ENCODE measurements at regions not wholly inside any gene's neighbourhood (a gene's known extent, or its start where the extent isn't known, plus 50 kb on each side); places are given as distances from the start of the nearest gene placed in this dataset.

DNA sequence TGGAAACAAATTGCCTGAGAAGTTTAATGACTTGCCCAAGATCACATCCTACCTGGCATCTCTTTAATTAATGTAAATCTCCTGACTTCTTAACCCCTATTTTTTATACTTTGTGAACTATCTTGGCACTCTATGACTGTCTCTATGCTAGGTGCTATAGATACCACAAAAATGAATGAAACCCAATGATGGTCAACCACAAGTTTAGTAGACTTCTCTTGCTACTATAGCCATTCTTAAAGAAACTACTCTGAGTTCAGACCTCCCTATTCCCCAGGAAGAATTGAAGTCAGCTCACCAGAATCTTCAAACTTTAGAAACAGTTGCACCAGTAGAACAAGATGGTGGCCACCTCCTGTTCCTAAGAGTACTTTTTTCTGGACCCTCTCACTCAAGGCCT is 191.1 kb downstream of the RSL24D1 start:
- H3K4me3 ChIP-seq (ENCODE audit: low read depth, poor library complexity, severe bottlenecking) = no peak overlapping the region
- intact Hi-C loops (cut with DNase I; ENCODE audit: low total_unique reads) = no loop called here
- DNase-seq (ENCODE audit: low spot score in 2 of 2) = no peak
- TF ChIP-seq CTCF (IDR thresholded peaks at IDR 0.05) (no peak), POLR2A (IDR thresholded peaks at IDR 0.05) (no peak)

DNA sequence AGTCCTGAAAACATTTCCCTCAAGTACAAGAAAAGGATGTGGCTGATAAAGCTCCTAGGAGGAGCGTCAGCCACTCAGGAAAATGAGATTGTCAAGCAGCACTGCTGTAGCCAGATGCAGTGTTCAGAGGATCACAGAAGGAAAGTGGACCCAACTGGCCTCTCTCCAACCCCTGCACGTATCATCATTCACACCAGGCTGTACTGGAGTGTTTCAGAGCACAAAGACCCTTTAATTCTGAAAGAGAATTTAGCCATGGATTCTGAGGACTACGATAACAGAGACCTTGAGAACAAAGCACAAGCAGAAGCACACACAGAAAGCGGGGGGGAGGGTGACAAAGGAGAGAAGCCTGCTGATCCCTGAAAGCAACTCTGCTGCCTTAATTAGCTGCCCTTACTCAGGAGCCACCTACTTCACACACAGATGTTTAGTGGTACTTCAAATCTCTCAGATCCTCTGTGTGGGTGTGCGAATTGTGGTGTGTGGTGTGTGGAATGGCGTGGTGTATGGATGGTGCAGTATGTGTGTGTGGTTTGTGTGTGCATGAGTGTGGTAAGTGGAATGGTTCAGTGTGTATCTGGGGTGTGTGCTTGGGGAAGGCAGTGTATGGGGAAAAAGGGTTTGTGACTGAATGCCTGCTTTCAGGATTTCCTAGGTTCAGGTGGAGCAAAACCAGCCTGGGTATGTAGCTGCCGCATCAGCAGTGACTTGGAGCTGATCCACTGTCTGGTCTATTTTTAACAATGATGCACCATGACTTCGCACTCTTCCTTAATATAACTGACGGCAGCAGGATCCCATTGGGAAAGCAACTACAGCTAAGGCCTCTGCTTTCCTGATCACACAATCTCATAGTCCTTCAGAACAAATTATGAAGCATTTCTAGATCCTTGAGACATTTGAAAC is 192.5 kb downstream of the RSL24D1 start:
- intact Hi-C loops (cut with DNase I; ENCODE audit: low total_unique reads) = no loop called here
- DNase-seq (ENCODE audit: low spot score in 2 of 2) = no peak
- no peak for TF ChIP-seq POLR2A (IDR thresholded peaks at IDR 0.05)
- no peak for TF ChIP-seq CTCF (IDR thresholded peaks at IDR 0.05)
- no peak overlapping the region for H3K4me3 ChIP-seq (ENCODE audit: low read depth, poor library complexity, severe bottlenecking)
- WGBS, 2 donors = 59 to 66% methylated on average over 9 of the region's 9 CpGs

DNA sequence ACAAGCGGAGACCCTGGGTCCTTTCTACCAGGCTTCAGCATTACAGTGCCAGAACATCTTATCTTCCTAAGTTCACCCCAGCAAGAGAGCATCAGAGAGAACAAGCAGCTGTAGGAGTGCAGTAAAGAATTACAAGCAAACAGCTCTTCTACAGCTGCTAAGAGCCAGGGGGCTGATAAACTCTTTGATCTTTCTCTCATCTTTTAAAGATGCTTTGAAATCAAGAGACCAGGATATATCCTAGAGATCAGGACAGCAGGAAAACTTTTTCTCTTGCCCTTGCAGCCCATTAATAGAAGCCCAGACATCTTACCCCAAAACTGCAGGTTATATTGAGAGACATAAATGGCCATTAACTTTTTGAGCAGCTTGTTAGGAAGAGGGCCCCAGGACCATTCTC is 198.1 kb downstream of the RSL24D1 start:
- WGBS, 2 donors = 58 to 89% methylated on average over 1 of the region's 1 CpG
- no peak for DNase-seq (ENCODE audit: low spot score in 2 of 2)
- TF ChIP-seq CTCF (IDR thresholded peaks at IDR 0.05) = no peak
- no peak for TF ChIP-seq POLR2A (IDR thresholded peaks at IDR 0.05)
- intact Hi-C loops (cut with DNase I; ENCODE audit: low total_unique reads) = no loop called here
- H3K4me3 ChIP-seq (ENCODE audit: low read depth, poor library complexity, severe bottlenecking) = no peak overlapping the region

GRCh38 chr15:54990793-54991192 is 205.9 kb downstream of the RSL24D1 start:
- intact Hi-C loops (cut with DNase I; ENCODE audit: low total_unique reads) = no loop called here
- DNase-seq (ENCODE audit: low spot score in 2 of 2) = no peak
- TF ChIP-seq POLR2A (IDR thresholded peaks at IDR 0.05) (no peak), CTCF (IDR thresholded peaks at IDR 0.05) (no peak)
- H3K4me3 ChIP-seq (ENCODE audit: low read depth, poor library complexity, severe bottlenecking) = no peak overlapping the region
- WGBS, 2 donors = 85 to 91% methylated on average over 5 to 7 of the region's 7 CpGs

DNA sequence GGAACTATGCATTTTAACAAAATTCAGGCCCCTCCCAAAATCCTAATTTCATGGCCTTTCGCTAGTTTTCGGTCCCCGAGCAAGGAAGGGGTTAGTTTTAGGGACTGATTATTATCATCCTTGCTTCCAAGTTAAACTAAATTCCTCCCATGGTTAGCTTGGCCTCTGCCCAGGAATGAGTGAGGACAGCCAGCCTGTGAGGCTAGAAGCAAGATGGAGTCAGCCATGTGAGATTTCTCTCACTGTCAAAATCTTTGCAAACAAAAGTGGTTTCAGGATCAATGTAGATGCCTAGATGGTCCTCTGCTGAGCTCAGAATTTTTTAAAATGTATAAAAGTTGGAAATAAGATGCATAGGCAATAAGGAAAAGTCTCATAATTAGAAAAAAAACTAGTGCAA is 208.9 kb downstream of the RSL24D1 start:
- intact Hi-C loops (cut with DNase I; ENCODE audit: low total_unique reads) = no loop called here
- DNase-seq (ENCODE audit: low spot score in 2 of 2) = no peak
- 72 to 92% methylated on average over 3 of the region's 3 CpGs for WGBS, 2 donors
- H3K4me3 ChIP-seq (ENCODE audit: low read depth, poor library complexity, severe bottlenecking) = no peak overlapping the region
- TF ChIP-seq CTCF (IDR thresholded peaks at IDR 0.05) = no peak
- no peak for TF ChIP-seq POLR2A (IDR thresholded peaks at IDR 0.05)

- 21 to 39% methylated on average over 4 of the region's 4 CpGs for WGBS, 2 donors
- intact Hi-C loops (cut with DNase I; ENCODE audit: low total_unique reads) = no loop called here
Observed at GRCh38 chr15:54979964-54980363, 216.8 kb downstream of the RSL24D1 start.

More at GRCh38 chr15:54979964-54980363, 216.8 kb downstream of the RSL24D1 start:
- TF ChIP-seq POLR2A (IDR thresholded peaks at IDR 0.05) (no peak), CTCF (IDR thresholded peaks at IDR 0.05) (no peak)
- no peak for DNase-seq (ENCODE audit: low spot score in 2 of 2)
- no peak overlapping the region for H3K4me3 ChIP-seq (ENCODE audit: low read depth, poor library complexity, severe bottlenecking)

All from lower leg skin (tissue), 4 donors.